Stimulated activated CD4-positive, alpha-beta T cell treated with anti-CD3 and anti-CD28 coated beads, TNF-alpha, amount 100 ng/mL, for 24 hours (primary cell): ENCODE measurements at regions not wholly inside any gene's neighbourhood (a gene's known extent, or its start where the extent isn't known, plus 50 kb on each side); places are given as distances from the start of the nearest gene placed in this dataset.

Experiments
- DNase-seq, 3 experiments: peaks; one replicate each; pipeline ENCODE4 v3.0.0-alpha.2; 2020; ENCODE audit warnings: low read depth in 3 of 3

DNA sequence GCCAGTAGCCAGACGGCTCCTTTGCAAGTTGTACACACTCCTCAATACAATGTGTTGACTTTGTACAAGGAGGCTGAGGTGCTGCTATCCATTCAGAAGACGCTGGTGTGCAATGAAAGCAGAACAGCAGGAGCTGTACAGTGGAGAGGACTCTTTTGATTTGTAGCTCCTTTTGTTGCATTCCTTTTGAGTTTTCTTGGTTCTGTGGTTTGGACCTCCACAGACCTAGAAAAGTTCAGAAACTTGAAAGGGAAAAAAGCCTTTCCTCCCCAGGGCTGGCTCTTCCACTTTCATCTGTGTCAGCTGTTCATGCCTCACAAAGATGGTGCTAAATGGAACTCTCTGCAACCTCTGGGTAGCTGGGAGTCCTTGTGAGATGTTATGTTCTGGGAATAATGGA, 117.4 kb downstream of the MAT2B start:
- DNase-seq = no peak

GRCh38 chr5:163623524-163623923, 118.1 kb downstream of the MAT2B start:
- no peak for DNase-seq

GRCh38 chr5:163623986-163624385, 118.6 kb downstream of the MAT2B start:
- DNase-seq = no peak

DNA sequence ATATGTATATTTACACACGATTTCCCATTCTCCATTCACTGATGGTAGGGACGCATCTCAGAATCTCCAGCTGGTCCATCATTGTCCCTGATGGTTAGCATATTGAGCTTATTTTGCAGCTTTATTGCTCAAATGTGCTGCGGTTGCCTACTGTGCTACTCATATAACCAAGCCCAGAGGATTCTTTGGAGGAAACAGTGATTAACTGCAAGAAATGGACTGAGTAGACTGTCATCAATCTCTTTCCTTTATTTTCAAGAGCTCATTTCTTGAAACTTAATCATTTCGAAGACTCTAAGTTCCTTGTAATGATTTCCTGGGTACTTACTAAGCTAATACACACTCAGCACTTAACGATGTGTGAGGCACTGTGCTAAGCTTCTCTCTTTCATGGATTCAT, 119.0 kb downstream of the MAT2B start:
- DNase-seq = no peak

- DNase-seq = no peak
Observed at GRCh38 chr5:163626904-163627434, 121.5 kb downstream of the MAT2B start.

DNA sequence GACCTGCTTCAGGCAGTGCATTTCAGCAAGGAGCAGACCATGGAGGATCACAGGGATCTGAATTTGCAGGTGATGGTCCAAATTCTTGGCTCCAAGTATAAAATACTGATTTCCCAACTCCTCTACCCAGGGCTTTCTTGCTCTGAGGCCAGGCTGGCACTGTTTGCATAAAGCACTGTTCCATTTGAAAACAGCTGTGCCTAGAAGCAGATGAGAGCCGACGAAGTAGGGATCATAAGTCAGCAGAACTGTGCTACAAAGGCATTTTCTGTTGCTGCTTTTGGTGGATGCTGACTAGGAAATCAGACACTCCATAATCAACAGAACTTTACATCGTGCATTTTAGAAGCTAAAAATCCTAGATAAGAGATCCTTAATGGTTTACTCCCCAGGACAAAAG, 126.4 kb downstream of the MAT2B start:
- no peak for DNase-seq

DNA sequence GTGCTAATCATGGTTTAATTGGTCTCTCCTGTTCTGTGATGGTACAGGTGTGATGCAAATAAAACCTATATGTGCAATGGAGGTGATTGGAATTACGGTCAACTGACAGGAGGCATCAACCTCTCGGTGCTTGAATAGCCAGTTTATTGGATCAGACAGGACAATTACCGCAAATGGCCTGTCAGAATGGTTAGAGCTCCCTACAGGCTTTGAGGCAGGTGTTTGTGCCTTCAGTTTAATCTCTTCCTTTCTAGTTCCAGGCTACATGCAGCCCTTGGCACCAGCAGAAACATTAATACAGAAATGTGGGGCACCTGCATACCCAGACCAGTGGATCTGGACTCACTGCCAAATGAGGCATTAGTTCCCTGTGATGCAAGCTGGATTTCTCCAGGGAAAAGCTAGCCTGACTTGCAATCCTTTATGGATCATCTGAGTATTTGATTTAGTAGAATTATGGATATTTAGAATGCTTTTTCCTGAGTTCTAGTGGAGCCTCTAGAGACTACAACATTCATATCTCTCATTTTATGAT, 128.6 kb downstream of the MAT2B start:
- no peak for DNase-seq

GRCh38 chr5:163635631-163636030, 130.2 kb downstream of the MAT2B start:
- no peak for DNase-seq

DNA sequence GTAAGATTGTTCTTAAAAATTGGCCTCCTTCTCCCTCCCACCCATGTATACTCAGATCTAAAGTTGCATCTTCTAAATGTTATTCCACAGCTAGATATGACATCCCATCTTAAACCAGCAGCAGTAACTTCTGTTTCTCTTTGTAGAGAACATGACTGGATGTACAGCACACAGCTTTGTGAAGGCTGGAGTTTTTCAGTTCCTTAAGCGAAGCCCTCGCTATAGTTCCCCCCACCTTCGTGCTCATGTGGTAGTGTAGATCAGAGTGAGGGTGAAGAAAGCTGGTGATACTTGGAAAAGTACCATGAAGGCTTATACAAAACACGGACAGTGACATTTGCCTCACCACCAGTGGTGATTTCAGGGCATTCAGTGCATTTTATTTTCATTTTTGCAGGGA, 137.5 kb downstream of the MAT2B start:
- DNase-seq = no peak

GRCh38 chr5:163645421-163646416, 140.3 kb downstream of the MAT2B start:
- no peak for DNase-seq

GRCh38 chr5:163649514-163649913, 144.1 kb downstream of the MAT2B start:
- no peak for DNase-seq

- DNase-seq = no peak
Observed at GRCh38 chr5:163653526-163653925, 148.1 kb downstream of the MAT2B start.

GRCh38 chr5:163658702-163659567, 153.5 kb downstream of the MAT2B start:
- no peak for DNase-seq

DNA sequence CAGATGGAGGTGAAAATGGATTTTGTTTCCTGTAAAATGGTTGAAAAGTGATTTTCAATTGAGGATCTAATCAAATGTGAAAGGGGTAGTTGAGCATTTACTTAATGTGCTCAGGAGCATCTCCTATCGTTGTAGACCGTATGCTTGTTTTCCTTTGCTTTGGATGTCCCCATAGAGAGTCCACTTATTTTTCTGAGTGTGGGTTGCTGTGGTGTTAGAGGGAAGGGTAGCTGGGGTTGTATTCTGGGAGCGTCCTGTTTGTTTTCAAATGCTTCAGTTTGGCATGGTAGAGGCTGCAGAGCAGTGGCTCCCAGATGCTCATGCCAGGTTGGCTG, 154.1 kb downstream of the MAT2B start:
- DNase-seq = no peak

DNA sequence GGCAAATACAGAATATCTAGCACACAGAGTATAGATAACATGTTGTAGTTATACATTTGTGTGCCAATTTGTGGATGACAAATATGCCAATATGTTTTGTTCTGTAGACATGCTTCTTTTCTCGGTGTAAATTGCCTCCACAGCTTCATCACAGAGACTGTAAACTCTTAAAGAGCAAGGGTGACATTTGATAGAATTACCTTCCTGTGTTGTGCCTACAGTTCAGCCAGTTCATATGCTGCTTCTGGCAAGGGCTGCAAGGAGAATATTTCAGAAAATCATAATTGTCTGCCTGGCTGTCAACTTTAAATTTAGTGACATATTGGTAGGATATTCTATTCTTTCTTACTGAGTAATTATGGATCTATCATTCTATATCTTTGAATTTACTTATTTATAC, 155.1 kb downstream of the MAT2B start:
- no peak for DNase-seq

DNA sequence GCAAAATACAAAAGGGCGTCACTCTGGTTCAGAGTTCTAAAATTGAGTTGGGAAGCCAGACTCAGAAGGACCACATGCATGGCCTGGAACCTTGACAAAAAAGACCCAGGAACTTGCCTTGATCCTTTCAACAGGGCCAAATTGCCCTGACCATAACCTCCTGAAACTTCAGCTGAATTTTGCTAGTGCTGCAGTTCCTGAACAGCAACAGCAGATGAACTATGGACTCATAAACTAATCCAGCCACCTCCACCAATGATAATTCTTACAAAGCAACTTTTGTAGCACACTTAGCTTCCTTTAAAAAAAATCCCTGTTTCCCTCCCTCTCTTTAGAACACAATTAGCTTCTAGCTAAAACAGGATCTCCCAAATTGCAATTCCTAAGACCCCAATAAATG, 155.9 kb downstream of the MAT2B start:
- no peak for DNase-seq

DNA sequence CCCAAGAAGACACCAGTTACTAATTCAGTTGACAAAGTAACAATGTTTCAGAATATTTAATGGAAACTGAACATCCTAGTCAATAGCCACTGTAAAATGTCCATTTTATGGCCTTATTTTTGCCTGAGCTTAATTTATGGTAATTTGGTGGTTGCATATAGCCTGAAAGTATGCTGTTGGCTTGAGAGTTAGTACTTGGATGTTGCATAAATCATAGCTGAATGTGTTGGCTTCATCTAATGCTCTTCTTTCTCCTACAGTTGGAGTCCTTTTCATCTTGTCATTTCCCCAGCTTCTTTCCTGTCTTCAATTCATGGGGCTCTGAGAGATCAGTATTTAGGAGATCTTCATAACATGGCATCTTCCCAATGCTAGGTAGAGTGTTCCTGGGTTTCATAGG, 164.6 kb downstream of the MAT2B start:
- DNase-seq = no peak

DNA sequence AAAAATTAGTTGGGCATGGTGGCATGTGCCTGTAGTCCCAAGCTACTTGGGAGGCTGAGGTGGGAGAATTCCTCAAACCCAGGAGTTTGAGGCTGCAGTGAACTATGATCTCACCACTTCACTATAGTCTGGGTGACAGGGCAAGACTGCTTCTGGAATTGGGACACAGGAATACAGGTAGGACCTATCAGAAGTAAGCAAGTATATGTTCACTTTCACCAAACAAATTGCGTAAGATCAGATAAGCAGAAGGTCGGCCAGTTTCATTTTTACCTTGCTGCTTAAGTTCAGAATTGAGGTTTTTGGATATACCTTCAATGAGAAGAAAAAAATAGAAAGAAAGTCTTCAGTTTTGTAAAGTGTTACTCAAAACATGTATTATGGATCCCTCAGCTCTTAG, 171.7 kb downstream of the MAT2B start:
- no peak for DNase-seq

- no peak for DNase-seq
Observed at GRCh38 chr5:163682234-163682633, 176.8 kb downstream of the MAT2B start.

DNA sequence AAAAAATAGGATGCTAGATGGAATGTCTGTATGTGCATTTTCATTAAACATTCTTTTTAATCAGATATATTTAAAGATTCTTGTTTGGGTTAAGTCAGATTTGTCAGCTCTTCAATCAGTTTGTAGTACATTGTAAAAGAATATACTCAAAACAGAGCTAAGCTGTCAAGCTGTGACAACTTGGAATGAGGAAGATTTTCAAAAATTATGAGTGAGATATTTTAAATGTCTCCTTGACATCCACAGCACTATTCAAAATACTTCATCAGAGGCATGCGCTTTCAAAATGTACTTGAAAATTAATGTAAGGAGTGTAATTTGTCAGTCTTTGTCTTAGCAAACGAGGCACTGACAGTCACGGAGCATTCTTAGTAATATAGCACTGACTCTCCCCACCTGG, 182.0 kb downstream of the MAT2B start:
- no peak for DNase-seq

GRCh38 chr5:163692091-163692490, 186.7 kb downstream of the MAT2B start:
- no peak for DNase-seq

DNA sequence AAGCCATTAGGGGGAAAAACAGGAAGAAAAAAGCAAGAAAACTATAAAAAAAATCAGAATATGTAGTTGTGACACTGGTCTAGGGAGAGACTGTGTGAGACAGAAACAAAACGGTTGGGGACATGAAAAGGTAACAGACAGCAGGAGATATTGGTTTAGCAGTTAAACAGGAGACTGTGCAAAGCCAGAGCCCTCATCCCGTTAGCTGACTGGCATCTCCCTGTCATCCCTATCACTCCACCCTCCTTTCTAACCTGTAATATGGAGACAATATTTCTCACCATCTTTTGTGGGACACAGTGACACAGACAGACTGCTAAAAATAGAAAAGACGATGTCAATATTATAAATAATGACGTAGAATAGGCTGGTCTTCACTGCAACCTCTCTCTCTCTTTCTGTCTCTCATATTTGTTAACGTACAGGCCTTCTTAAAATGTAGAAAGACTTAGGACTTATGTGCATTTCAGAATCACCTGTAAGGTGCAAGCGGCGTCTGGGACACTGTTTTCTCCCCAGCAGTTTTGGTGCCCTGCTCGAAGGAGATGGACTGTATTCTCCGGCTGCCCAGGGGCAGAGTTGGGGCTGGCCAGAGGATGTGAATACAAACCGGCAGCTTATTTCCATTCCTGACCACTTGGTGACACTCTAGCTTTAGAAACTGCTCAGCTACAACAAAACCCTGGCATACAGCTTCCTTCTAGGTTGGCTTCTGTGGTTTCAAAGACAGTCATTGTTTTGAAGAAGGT, 190.6 kb downstream of the MAT2B start:
- DNase-seq = no peak
